ENCODE measurements at regions not wholly inside any gene's neighbourhood (a gene's known extent, or its start where the extent isn't known, plus 50 kb on each side); places are given as distances from the start of the nearest gene placed in this dataset.
"Not testable (repeated sequence)": the region's sequence is repeated elsewhere in the genome, so short reads cannot be mapped to it uniquely, and the experiment has no call there.

- H3K9me3 ChIP-seq (ENCODE audit: control insufficient read depth, insufficient read depth, low read depth, low read length), result no peaks in the 10 kb centered on the region
Measured at GRCh38 chr6:21341910-21342309, 251.6 kb upstream of the SOX4 start.

GRCh38 chr6:21342501-21342900 is 251.1 kb upstream of the SOX4 start:
- Histone ChIP-seq H3K27ac (ENCODE audit: insufficient read depth, low read length) (no peak overlapping the region), H2AFZ (ENCODE audit: low read length) (no peak overlapping the region), H3K79me2 (ENCODE audit: control insufficient read depth, insufficient read depth, low read length) (no peaks in the 10 kb centered on the region), H3K9ac (ENCODE audit: insufficient read depth, low read length) (no peak overlapping the region), H3K4me2 (ENCODE audit: extremely low read depth, insufficient read depth, low read length) (no peak overlapping the region), H4K20me1 (ENCODE audit: control insufficient read depth, extremely low read depth, insufficient read depth, low read length) (no peaks in the 10 kb centered on the region), H3K27me3 (ENCODE audit: control insufficient read depth, insufficient read depth, low read length) (no peaks in the 10 kb centered on the region), H3K4me1 (ENCODE audit: control insufficient read depth, extremely low read depth, insufficient read depth, low read length) (no peaks in the 10 kb centered on the region), H3K4me3 (replicated peaks in 1 of 4; ENCODE audit: control extremely low read depth in 1 of 4, insufficient read depth in 1 of 4, low read depth in 3 of 4, low read length in 4 of 4) (no peak overlapping the region), H3K36me3 (ENCODE audit: control insufficient read depth, insufficient read depth, low read length) (no peaks in the 10 kb centered on the region), H3K9me3 (ENCODE audit: control insufficient read depth, insufficient read depth, low read depth, low read length) (no peaks in the 10 kb centered on the region)
- DNase-seq (ENCODE audit: low read depth in 2 of 2), result peak in 1 of 2 donors; percentile 10
- TF ChIP-seq EZH2 (IDR thresholded peaks at IDR 0.05; ENCODE audit: low read length, missing control alignments) (no peak), CTCF (conservative IDR thresholded peaks at IDR 0.05 in 1 of 2, IDR thresholded peaks at IDR 0.05 in 1 of 2; ENCODE audit: low read depth in 1 of 2, low read length in 2 of 2) (no peak)

More at GRCh38 chr6:21341910-21342309, 251.6 kb upstream of the SOX4 start:
- H3K4me3 ChIP-seq (replicated peaks in 1 of 4; ENCODE audit: control extremely low read depth in 1 of 4, insufficient read depth in 1 of 4, low read depth in 3 of 4, low read length in 4 of 4), result no peak overlapping the region
- no peaks in the 10 kb centered on the region for H3K27me3 ChIP-seq (ENCODE audit: control insufficient read depth, insufficient read depth, low read length)
- H3K4me1 ChIP-seq (ENCODE audit: control insufficient read depth, extremely low read depth, insufficient read depth, low read length), result no peaks in the 10 kb centered on the region
- no peak for DNase-seq (ENCODE audit: low read depth in 2 of 2)
- H3K79me2 ChIP-seq (ENCODE audit: control insufficient read depth, insufficient read depth, low read length), result no peaks in the 10 kb centered on the region
- H3K36me3 ChIP-seq (ENCODE audit: control insufficient read depth, insufficient read depth, low read length), result no peaks in the 10 kb centered on the region
- H3K4me2 ChIP-seq (ENCODE audit: extremely low read depth, insufficient read depth, low read length), result no peak overlapping the region
- no peaks in the 10 kb centered on the region for H4K20me1 ChIP-seq (ENCODE audit: control insufficient read depth, extremely low read depth, insufficient read depth, low read length)
- H2AFZ ChIP-seq (ENCODE audit: low read length), result no peak overlapping the region
- H3K9ac ChIP-seq (ENCODE audit: insufficient read depth, low read length), result no peak overlapping the region
- H3K27ac ChIP-seq (ENCODE audit: insufficient read depth, low read length), result no peak overlapping the region
- no peak for TF ChIP-seq EZH2 (IDR thresholded peaks at IDR 0.05; ENCODE audit: low read length, missing control alignments)
- TF ChIP-seq CTCF (conservative IDR thresholded peaks at IDR 0.05 in 1 of 2, IDR thresholded peaks at IDR 0.05 in 1 of 2; ENCODE audit: low read depth in 1 of 2, low read length in 2 of 2), result no peak

- not testable (repeated sequence) for H3K9me3 ChIP-seq (ENCODE audit: control insufficient read depth, insufficient read depth, low read depth, low read length); H4K20me1 ChIP-seq (ENCODE audit: control insufficient read depth, extremely low read depth, insufficient read depth, low read length); H3K79me2 ChIP-seq (ENCODE audit: control insufficient read depth, insufficient read depth, low read length); H3K27me3 ChIP-seq (ENCODE audit: control insufficient read depth, insufficient read depth, low read length); H3K4me2 ChIP-seq (ENCODE audit: extremely low read depth, insufficient read depth, low read length); H3K9ac ChIP-seq (ENCODE audit: insufficient read depth, low read length); H3K4me1 ChIP-seq (ENCODE audit: control insufficient read depth, extremely low read depth, insufficient read depth, low read length); H3K4me3 ChIP-seq (replicated peaks in 1 of 4; ENCODE audit: control extremely low read depth in 1 of 4, insufficient read depth in 1 of 4, low read depth in 3 of 4, low read length in 4 of 4); DNase-seq (ENCODE audit: low read depth in 2 of 2); H3K36me3 ChIP-seq (ENCODE audit: control insufficient read depth, insufficient read depth, low read length); H2AFZ ChIP-seq (ENCODE audit: low read length); H3K27ac ChIP-seq (ENCODE audit: insufficient read depth, low read length)
Measured at GRCh38 chr6:21345704-21346103, 247.8 kb upstream of the SOX4 start.

- no peak overlapping the region for H2AFZ ChIP-seq (ENCODE audit: low read length)
- no peaks in the 10 kb centered on the region for H3K9me3 ChIP-seq (ENCODE audit: control insufficient read depth, insufficient read depth, low read depth, low read length)
- no peak for DNase-seq (ENCODE audit: low read depth in 2 of 2)
- H4K20me1 ChIP-seq (ENCODE audit: control insufficient read depth, extremely low read depth, insufficient read depth, low read length), result no peaks in the 10 kb centered on the region
- TF ChIP-seq EZH2 (IDR thresholded peaks at IDR 0.05; ENCODE audit: low read length, missing control alignments) (no peak), CTCF (conservative IDR thresholded peaks at IDR 0.05 in 1 of 2, IDR thresholded peaks at IDR 0.05 in 1 of 2; ENCODE audit: low read depth in 1 of 2, low read length in 2 of 2) (no peak)
- no peak overlapping the region for H3K4me3 ChIP-seq (replicated peaks in 1 of 4; ENCODE audit: control extremely low read depth in 1 of 4, insufficient read depth in 1 of 4, low read depth in 3 of 4, low read length in 4 of 4)
- H3K4me1 ChIP-seq (ENCODE audit: control insufficient read depth, extremely low read depth, insufficient read depth, low read length), result no peaks in the 10 kb centered on the region
- H3K27me3 ChIP-seq (ENCODE audit: control insufficient read depth, insufficient read depth, low read length), result no peaks in the 10 kb centered on the region
- H3K27ac ChIP-seq (ENCODE audit: insufficient read depth, low read length), result no peak overlapping the region
- peak overlapping the region; percentile 64 for H3K4me2 ChIP-seq (ENCODE audit: extremely low read depth, insufficient read depth, low read length)
- H3K9ac ChIP-seq (ENCODE audit: insufficient read depth, low read length), result no peak overlapping the region
- H3K79me2 ChIP-seq (ENCODE audit: control insufficient read depth, insufficient read depth, low read length), result no peaks in the 10 kb centered on the region
- no peaks in the 10 kb centered on the region for H3K36me3 ChIP-seq (ENCODE audit: control insufficient read depth, insufficient read depth, low read length)
Measured at GRCh38 chr6:21348146-21348503, 245.4 kb upstream of the SOX4 start.

Measured in fibroblast of lung (primary cell).